Uterus (tissue), 3 donors: ENCODE measurements at regions not wholly inside any gene's neighbourhood (a gene's known extent, or its start where the extent isn't known, plus 50 kb on each side); places are given as distances from the start of the nearest gene placed in this dataset.

Experiments
- DNase-seq, 2 donors: peaks; one replicate each; pipeline ENCODE4 v3.0.0-alpha.2; 2019 to 2020
- H3K27ac ChIP-seq, 2 donors: fragments of 200-600 bp; sonication (generic); 1 replicate in 1 of 2; 2 replicates in 1 of 2; pipeline ENCODE4 v1.5.1; 2016 to 2018
- H3K27me3 ChIP-seq, 2 donors: fragments of 200-600 bp; sonication (generic); one replicate each; pipeline ENCODE4 v1.5.1; 2018 to 2019; ENCODE audit warnings: control low read depth in 1 of 2
- H3K36me3 ChIP-seq, 2 donors: fragments of 200-600 bp; sonication (generic); one replicate each; pipeline ENCODE4 v1.5.1; 2019; ENCODE audit warnings: control low read depth in 1 of 2
- H3K4me1 ChIP-seq, 2 donors: fragments of 200-600 bp; sonication (generic); one replicate each; pipeline ENCODE4 v1.5.1; 2018 to 2019; ENCODE audit warnings: control low read depth in 1 of 2
- H3K4me3 ChIP-seq, 2 donors: fragments of 200-600 bp; sonication (generic); 1 replicate in 1 of 2; 2 replicates in 1 of 2; pipeline ENCODE4 v1.5.1; 2018 to 2019; ENCODE audit warnings: mild to moderate bottlenecking in 1 of 2
- H3K9me3 ChIP-seq, 2 donors: fragments of 200-600 bp; sonication (generic); one replicate each; pipeline ENCODE4 v1.5.1; 2019; ENCODE audit warnings: control low read depth in 1 of 2
- POLR2A ChIP-seq, 2 donors: fragments of 450-650 bp; IDR thresholded peaks; one replicate each; pipeline ENCODE4 v1.6.1; 2016; ENCODE audit warnings: antibody characterized with exemption in 2 of 2, mild to moderate bottlenecking in 1 of 2, moderate library complexity in 1 of 2
- intact Hi-C: fragments of 100-400 bp; cut with DNase I; formaldehyde crosslinking; loops from one replicate; pipeline ENCODE4 v1.15.1; 2023; ENCODE audit warnings: low total_unique reads
- TF ChIP-seq, protein P1 (sequence below), 4 experiments: fragments of 200-600 bp in 2 of 4; fragments of 450-650 bp in 2 of 4; sonication (generic) in 2 of 4; IDR thresholded peaks; one replicate each; pipeline ENCODE4 v1.5.1; 2016 to 2019; ENCODE audit warnings: antibody characterized with exemption in 4 of 4, mild to moderate bottlenecking in 2 of 4, moderate library complexity in 1 of 4
- donor health status: DM: yes; HTN: yes; CAD: no.

GRCh38 chr13:50677687-50678463, 165.6 kb downstream of the DLEU7 start:
- Histone ChIP-seq H3K9me3 (no peaks in the 10 kb centered on the region), H3K4me1 (no peaks in the 10 kb centered on the region), H3K27me3 (no peaks in the 10 kb centered on the region), H3K27ac (no peak overlapping the region), H3K4me3 (no peak overlapping the region), H3K36me3 (no peaks in the 10 kb centered on the region)
- intact Hi-C loops, result no loop called here
- TF ChIP-seq, protein P1, sequence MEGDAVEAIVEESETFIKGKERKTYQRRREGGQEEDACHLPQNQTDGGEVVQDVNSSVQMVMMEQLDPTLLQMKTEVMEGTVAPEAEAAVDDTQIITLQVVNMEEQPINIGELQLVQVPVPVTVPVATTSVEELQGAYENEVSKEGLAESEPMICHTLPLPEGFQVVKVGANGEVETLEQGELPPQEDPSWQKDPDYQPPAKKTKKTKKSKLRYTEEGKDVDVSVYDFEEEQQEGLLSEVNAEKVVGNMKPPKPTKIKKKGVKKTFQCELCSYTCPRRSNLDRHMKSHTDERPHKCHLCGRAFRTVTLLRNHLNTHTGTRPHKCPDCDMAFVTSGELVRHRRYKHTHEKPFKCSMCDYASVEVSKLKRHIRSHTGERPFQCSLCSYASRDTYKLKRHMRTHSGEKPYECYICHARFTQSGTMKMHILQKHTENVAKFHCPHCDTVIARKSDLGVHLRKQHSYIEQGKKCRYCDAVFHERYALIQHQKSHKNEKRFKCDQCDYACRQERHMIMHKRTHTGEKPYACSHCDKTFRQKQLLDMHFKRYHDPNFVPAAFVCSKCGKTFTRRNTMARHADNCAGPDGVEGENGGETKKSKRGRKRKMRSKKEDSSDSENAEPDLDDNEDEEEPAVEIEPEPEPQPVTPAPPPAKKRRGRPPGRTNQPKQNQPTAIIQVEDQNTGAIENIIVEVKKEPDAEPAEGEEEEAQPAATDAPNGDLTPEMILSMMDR (IDR thresholded peaks at IDR 0.05), result no peak
- TF ChIP-seq POLR2A (IDR thresholded peaks at IDR 0.05), result no peak
- DNase-seq, result no peak

GRCh38 chr13:50678464-50679162, 164.9 kb downstream of the DLEU7 start:
- H3K27ac ChIP-seq, result no peak overlapping the region
- H3K36me3 ChIP-seq, result no peaks in the 10 kb centered on the region
- no peak for TF ChIP-seq POLR2A (IDR thresholded peaks at IDR 0.05)
- TF ChIP-seq, protein P1 (IDR thresholded peaks at IDR 0.05), result no peak
- H3K4me3 ChIP-seq, result no peak overlapping the region
- no peak for DNase-seq
- intact Hi-C loops, result no loop called here
- H3K4me1 ChIP-seq, result no peaks in the 10 kb centered on the region
- no peaks in the 10 kb centered on the region for H3K27me3 ChIP-seq
- no peaks in the 10 kb centered on the region for H3K9me3 ChIP-seq

DNA sequence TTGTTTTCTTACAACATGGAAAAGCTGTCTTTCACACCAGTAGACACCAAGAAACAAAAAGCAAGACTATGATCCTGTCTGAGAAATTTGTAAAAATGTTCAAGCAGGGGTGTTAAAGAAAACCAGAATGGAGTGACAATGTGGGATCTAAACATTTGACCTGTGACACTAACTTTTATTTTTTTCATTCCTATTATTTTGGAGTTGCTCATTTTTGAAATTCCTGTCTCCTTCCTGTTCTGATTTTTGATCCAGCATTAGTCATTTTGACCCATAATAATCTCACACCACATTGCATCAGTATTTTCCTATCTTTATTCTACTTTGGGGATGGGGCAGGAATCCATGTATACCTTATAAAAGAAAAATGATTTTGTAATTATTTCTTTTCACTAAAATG, 164.2 kb downstream of the DLEU7 start:
- H3K27me3 ChIP-seq, result no peaks in the 10 kb centered on the region
- no peaks in the 10 kb centered on the region for H3K9me3 ChIP-seq
- no peak for TF ChIP-seq POLR2A (IDR thresholded peaks at IDR 0.05)
- TF ChIP-seq, protein P1 (IDR thresholded peaks at IDR 0.05), result no peak
- no peaks in the 10 kb centered on the region for H3K36me3 ChIP-seq
- no peak overlapping the region for H3K4me3 ChIP-seq
- no peak overlapping the region for H3K27ac ChIP-seq
- DNase-seq, result no peak
- intact Hi-C loops, result no loop called here
- no peaks in the 10 kb centered on the region for H3K4me1 ChIP-seq

DNA sequence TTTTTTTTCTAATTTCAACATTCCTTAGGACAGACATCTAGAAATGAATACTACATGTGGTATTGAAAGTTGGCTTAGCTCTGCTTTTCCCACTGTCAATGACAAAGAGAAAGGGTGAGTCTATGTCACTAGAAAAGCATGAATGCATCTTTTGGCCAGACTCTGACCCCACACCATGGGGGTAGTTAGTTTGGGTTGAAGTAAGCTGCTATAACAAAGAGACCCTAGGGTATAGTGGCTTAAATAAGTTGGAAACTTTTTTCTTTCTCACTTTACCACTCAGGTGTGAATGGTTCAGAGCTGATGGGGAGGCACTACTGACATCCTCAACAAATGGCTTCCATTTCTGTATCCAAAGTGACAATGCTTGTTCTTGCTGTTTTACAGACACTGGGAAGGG, 161.5 kb downstream of the DLEU7 start:
- TF ChIP-seq POLR2A (IDR thresholded peaks at IDR 0.05), result no peak
- TF ChIP-seq, protein P1 (IDR thresholded peaks at IDR 0.05), result no peak
- H3K4me1 ChIP-seq, result no peaks in the 10 kb centered on the region

GRCh38 chr13:50682966-50683365, 160.5 kb downstream of the DLEU7 start:
- Histone ChIP-seq H3K36me3 (no peaks in the 10 kb centered on the region), H3K4me3 (no peak overlapping the region), H3K4me1 (no peaks in the 10 kb centered on the region), H3K9me3 (no peaks in the 10 kb centered on the region), H3K27me3 (no peaks in the 10 kb centered on the region), H3K27ac (no peak overlapping the region)
- TF ChIP-seq POLR2A (IDR thresholded peaks at IDR 0.05), result no peak
- TF ChIP-seq, protein P1 (IDR thresholded peaks at IDR 0.05), result no peak
- no peak for DNase-seq
- intact Hi-C loops, result no loop called here

More for the DNA sequence above, 161.5 kb downstream of the DLEU7 start:
- Histone ChIP-seq H3K36me3 (no peaks in the 10 kb centered on the region), H3K27me3 (no peaks in the 10 kb centered on the region), H3K9me3 (no peaks in the 10 kb centered on the region), H3K4me3 (no peak overlapping the region), H3K27ac (no peak overlapping the region)
- intact Hi-C loops, result no loop called here
- no peak for DNase-seq
